ENCODE measurements at regions not wholly inside any gene's neighbourhood (a gene's known extent, or its start where the extent isn't known, plus 50 kb on each side); places are given as distances from the start of the nearest gene placed in this dataset.

DNA sequence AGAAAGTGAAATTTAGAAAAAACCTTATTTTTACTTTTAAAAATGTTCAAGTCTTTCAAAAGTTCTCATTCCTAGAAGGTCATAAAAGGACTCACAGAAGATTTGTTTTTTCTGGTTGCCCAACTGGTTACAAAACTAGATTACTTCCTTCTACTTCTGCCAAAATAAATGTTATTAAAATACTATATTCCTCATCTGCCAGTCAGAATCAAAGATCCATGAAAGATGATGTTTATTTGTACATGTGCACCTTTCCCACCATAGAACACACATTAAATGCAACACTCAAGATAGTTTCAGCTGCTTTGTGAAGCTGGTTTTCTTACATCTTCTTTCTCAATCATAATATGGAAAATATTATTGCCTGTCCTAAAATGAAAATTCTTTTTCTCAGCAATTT, 465.4 kb downstream of the ETV1 start:
- Histone ChIP-seq H3K27ac (no peak overlapping the region), H3K4me1 (peaks cover 12% of the 10 kb centered on the region), H3K27me3 (no peaks in the 10 kb centered on the region), H3K9me3 (no peaks in the 10 kb centered on the region), H3K4me3 (no peak overlapping the region), H3K36me3 (no peaks in the 10 kb centered on the region)
- no peak for DNase-seq (ENCODE audit: low spot score in 2 of 2)
- no peak for TF ChIP-seq POLR2A (IDR thresholded peaks at IDR 0.05)
- TF ChIP-seq POLR2AphosphoS5 (IDR thresholded peaks at IDR 0.05): no peak
- TF ChIP-seq EP300 (IDR thresholded peaks at IDR 0.05): no peak
- TF ChIP-seq, protein P1, sequence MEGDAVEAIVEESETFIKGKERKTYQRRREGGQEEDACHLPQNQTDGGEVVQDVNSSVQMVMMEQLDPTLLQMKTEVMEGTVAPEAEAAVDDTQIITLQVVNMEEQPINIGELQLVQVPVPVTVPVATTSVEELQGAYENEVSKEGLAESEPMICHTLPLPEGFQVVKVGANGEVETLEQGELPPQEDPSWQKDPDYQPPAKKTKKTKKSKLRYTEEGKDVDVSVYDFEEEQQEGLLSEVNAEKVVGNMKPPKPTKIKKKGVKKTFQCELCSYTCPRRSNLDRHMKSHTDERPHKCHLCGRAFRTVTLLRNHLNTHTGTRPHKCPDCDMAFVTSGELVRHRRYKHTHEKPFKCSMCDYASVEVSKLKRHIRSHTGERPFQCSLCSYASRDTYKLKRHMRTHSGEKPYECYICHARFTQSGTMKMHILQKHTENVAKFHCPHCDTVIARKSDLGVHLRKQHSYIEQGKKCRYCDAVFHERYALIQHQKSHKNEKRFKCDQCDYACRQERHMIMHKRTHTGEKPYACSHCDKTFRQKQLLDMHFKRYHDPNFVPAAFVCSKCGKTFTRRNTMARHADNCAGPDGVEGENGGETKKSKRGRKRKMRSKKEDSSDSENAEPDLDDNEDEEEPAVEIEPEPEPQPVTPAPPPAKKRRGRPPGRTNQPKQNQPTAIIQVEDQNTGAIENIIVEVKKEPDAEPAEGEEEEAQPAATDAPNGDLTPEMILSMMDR (IDR thresholded peaks at IDR 0.05): no peak

DNA sequence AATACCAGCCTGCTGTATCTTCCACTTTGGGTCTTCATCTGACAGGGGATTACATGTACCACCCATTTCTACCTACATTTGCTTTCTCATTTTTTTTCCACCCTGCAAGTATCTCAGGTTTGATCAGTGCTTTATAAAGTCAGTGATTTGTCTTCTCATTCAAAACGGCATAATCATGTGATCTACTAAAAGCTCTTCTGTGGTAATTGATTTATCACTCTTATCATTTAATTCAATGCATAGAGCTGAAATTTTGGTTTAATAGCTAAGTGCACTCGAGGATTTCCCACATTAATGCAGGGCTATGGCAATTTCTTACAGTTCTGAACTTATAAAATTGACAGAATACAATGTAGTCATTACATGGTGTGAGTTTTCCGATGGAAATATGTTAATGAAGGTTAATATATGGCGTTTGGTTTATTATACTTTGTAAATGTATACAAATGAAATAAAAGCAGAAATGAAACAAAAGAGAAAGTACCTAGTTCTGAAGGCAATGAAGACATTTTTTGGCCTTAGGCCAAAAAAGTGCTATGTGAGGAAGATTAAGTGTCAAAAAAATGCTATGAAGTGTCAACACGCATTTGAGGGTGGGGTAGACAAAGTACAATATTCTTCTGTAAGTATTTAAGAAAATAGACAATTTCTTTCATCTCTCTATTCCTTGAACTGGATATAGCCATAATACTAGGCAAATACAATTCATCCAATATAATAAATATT, 457.3 kb downstream of the ETV1 start:
- Histone ChIP-seq H3K27me3 (no peaks in the 10 kb centered on the region), H3K4me3 (no peak overlapping the region), H3K36me3 (no peaks in the 10 kb centered on the region), H3K27ac (no peak overlapping the region), H3K9me3 (no peaks in the 10 kb centered on the region), H3K4me1 (no peaks in the 10 kb centered on the region)
- 36% methylated on average over 5 of the region's 5 CpGs for WGBS
- TF ChIP-seq, protein P1 (IDR thresholded peaks at IDR 0.05): no peak
- TF ChIP-seq POLR2AphosphoS5 (IDR thresholded peaks at IDR 0.05) (no peak), EP300 (IDR thresholded peaks at IDR 0.05) (no peak), POLR2A (IDR thresholded peaks at IDR 0.05) (no peak)
- no peak for DNase-seq (ENCODE audit: low spot score in 2 of 2)

DNA sequence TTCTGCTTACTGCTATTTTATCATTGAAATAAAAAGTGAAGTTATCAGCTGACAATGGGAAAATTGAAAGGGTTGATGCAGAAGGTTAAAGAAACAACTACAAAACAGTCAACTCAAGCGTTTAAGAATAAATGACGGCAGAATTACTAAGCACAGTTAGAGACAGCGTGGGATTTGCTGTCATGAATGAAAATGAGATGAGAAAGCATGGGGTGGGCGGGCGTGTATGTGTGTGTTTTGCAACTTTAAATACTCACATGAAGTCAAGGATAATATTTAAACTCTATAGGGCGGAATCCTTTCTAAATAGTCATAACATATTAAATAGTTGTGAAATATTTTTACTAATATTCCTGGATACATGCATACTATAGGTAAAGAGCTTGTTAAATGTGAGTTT, 450.8 kb downstream of the ETV1 start:
- H3K4me3 ChIP-seq: no peak overlapping the region
- no peaks in the 10 kb centered on the region for H3K36me3 ChIP-seq
- H3K27ac ChIP-seq: no peak overlapping the region
- 65% methylated on average over 6 of the region's 6 CpGs for WGBS
- no peak for DNase-seq (ENCODE audit: low spot score in 2 of 2)
- H3K4me1 ChIP-seq: no peaks in the 10 kb centered on the region
- no peaks in the 10 kb centered on the region for H3K27me3 ChIP-seq
- no peaks in the 10 kb centered on the region for H3K9me3 ChIP-seq
- TF ChIP-seq POLR2AphosphoS5 (IDR thresholded peaks at IDR 0.05): no peak
- TF ChIP-seq EP300 (IDR thresholded peaks at IDR 0.05): no peak
- TF ChIP-seq, protein P1 (IDR thresholded peaks at IDR 0.05): no peak
- TF ChIP-seq POLR2A (IDR thresholded peaks at IDR 0.05): no peak

- H3K4me1 ChIP-seq: no peaks in the 10 kb centered on the region
- DNase-seq (ENCODE audit: low spot score in 2 of 2): no peak
- 86% methylated on average over 1 of the region's 1 CpG for WGBS
- TF ChIP-seq POLR2A (IDR thresholded peaks at IDR 0.05): no peak
- TF ChIP-seq EP300 (IDR thresholded peaks at IDR 0.05): no peak
- TF ChIP-seq, protein P1 (IDR thresholded peaks at IDR 0.05): no peak
- no peak for TF ChIP-seq POLR2AphosphoS5 (IDR thresholded peaks at IDR 0.05)
- H3K36me3 ChIP-seq: no peaks in the 10 kb centered on the region
- H3K27ac ChIP-seq: no peak overlapping the region
- no peaks in the 10 kb centered on the region for H3K27me3 ChIP-seq
- no peaks in the 10 kb centered on the region for H3K9me3 ChIP-seq
- no peak overlapping the region for H3K4me3 ChIP-seq
These were observed 449.0 kb downstream of the ETV1 start for GRCh38 chr7:13540429-13540828.

GRCh38 chr7:13541326-13541725, 448.1 kb downstream of the ETV1 start:
- TF ChIP-seq EP300 (IDR thresholded peaks at IDR 0.05): no peak
- TF ChIP-seq POLR2A (IDR thresholded peaks at IDR 0.05): no peak
- TF ChIP-seq, protein P1 (IDR thresholded peaks at IDR 0.05): no peak
- no peak for TF ChIP-seq POLR2AphosphoS5 (IDR thresholded peaks at IDR 0.05)
- H3K4me1 ChIP-seq: no peaks in the 10 kb centered on the region
- H3K9me3 ChIP-seq: no peaks in the 10 kb centered on the region
- no peaks in the 10 kb centered on the region for H3K27me3 ChIP-seq
- no peaks in the 10 kb centered on the region for H3K36me3 ChIP-seq
- H3K4me3 ChIP-seq: no peak overlapping the region
- DNase-seq (ENCODE audit: low spot score in 2 of 2): no peak
- H3K27ac ChIP-seq: no peak overlapping the region

All from suprapubic skin (tissue), 4 donors.